Trophoblast cell (in vitro differentiated cells and primary cell): ENCODE measurements at regions not wholly inside any gene's neighbourhood (a gene's known extent, or its start where the extent isn't known, plus 50 kb on each side); places are given as distances from the start of the nearest gene placed in this dataset.

Experiments used
- DNase-seq, 2 donors: peaks; one replicate each; pipeline ENCODE4 v3.0.0-alpha.2; 2016
- H2AFZ ChIP-seq: 2 replicates; pipeline ENCODE4 v1.6.1; 2013; ENCODE audit warnings: low read length, moderate library complexity, mild to moderate bottlenecking; ENCODE audit not compliant: insufficient read depth, poor library complexity
- H2AK5ac ChIP-seq: 2 replicates; pipeline ENCODE4 v1.6.1; 2013; ENCODE audit warnings: mild to moderate bottlenecking, low read length
- H2BK120ac ChIP-seq: 2 replicates; pipeline ENCODE4 v1.6.1; 2013; ENCODE audit warnings: low read length, mild to moderate bottlenecking, moderate library complexity; ENCODE audit not compliant: insufficient read depth, poor library complexity
- H2BK12ac ChIP-seq: 2 replicates; pipeline ENCODE4 v1.6.1; 2013; ENCODE audit warnings: mild to moderate bottlenecking, low read length, moderate library complexity
- H2BK5ac ChIP-seq: 2 replicates; pipeline ENCODE4 v1.6.1; 2013; ENCODE audit warnings: low read length, low read depth, moderate library complexity, mild to moderate bottlenecking; ENCODE audit not compliant: poor library complexity
- H3K14ac ChIP-seq: 2 replicates; pipeline ENCODE4 v1.6.1; 2013; ENCODE audit warnings: mild to moderate bottlenecking, low read length
- H3K18ac ChIP-seq: 2 replicates; pipeline ENCODE4 v1.6.1; 2013; ENCODE audit warnings: mild to moderate bottlenecking, low read length
- H3K23ac ChIP-seq: 2 replicates; pipeline ENCODE4 v1.6.1; 2013; ENCODE audit warnings: low read length
- H3K27ac ChIP-seq: 2 replicates; pipeline ENCODE4 v1.5.1; 2013; ENCODE audit warnings: low read depth, mild to moderate bottlenecking, inconsistent platforms, low read length, moderate library complexity
- H3K27me3 ChIP-seq: 2 replicates; pipeline ENCODE4 v1.6.1; 2013; ENCODE audit warnings: inconsistent platforms, mild to moderate bottlenecking, low read length, moderate library complexity; ENCODE audit not compliant: insufficient read depth
- H3K36me3 ChIP-seq, 2 experiments: 1 replicate in 1 of 2; 2 replicates in 1 of 2; pipeline ENCODE4 v1.6.1; 2013; ENCODE audit warnings: low read length in 2 of 2, mild to moderate bottlenecking in 2 of 2, moderate library complexity in 1 of 2; ENCODE audit not compliant: insufficient read depth in 2 of 2, control insufficient read depth in 1 of 2
- H3K4ac ChIP-seq: 2 replicates; pipeline ENCODE4 v1.6.1; 2013; ENCODE audit warnings: low read depth, mild to moderate bottlenecking, low read length, moderate library complexity
- H3K4me1 ChIP-seq, 2 experiments: 1 replicate in 1 of 2; 2 replicates in 1 of 2; pipeline ENCODE4 v1.6.1; 2013; ENCODE audit warnings: low read length in 2 of 2, mild to moderate bottlenecking in 2 of 2, moderate library complexity in 1 of 2; ENCODE audit not compliant: insufficient read depth in 2 of 2, control insufficient read depth in 1 of 2
- H3K4me2 ChIP-seq: 2 replicates; pipeline ENCODE4 v1.6.1; 2013; ENCODE audit warnings: inconsistent platforms, mild to moderate bottlenecking, low read length, moderate library complexity
- H3K4me3 ChIP-seq: 2 replicates; pipeline ENCODE4 v1.5.1; 2013; ENCODE audit warnings: mild to moderate bottlenecking, low read depth, low read length, inconsistent platforms
- H3K79me1 ChIP-seq: one replicate; pipeline ENCODE4 v1.6.1; 2013; ENCODE audit warnings: low read length
- H3K79me2 ChIP-seq: 2 replicates; pipeline ENCODE4 v1.6.1; 2013; ENCODE audit warnings: low read length, mild to moderate bottlenecking; ENCODE audit not compliant: control insufficient read depth, insufficient read depth, poor library complexity
- H3K9ac ChIP-seq: 2 replicates; pipeline ENCODE4 v1.6.1; 2013; ENCODE audit warnings: mild to moderate bottlenecking, low read length
- H3K9me3 ChIP-seq: 2 replicates; pipeline ENCODE4 v1.6.1; 2013; ENCODE audit warnings: low read depth, mild to moderate bottlenecking, control low read depth, inconsistent platforms, low read length; ENCODE audit not compliant: insufficient read depth
- H4K12ac ChIP-seq: 2 replicates; pipeline ENCODE4 v1.6.1; 2013; ENCODE audit warnings: low read depth, mild to moderate bottlenecking, low read length, moderate library complexity
- H4K8ac ChIP-seq: 2 replicates; pipeline ENCODE4 v1.6.1; 2013; ENCODE audit warnings: low read depth, mild to moderate bottlenecking, low read length, moderate library complexity
- H4K91ac ChIP-seq: one replicate; pipeline ENCODE4 v1.6.1; 2013; ENCODE audit warnings: low read depth, mild to moderate bottlenecking, low read length, moderate library complexity
- WGBS: extraction: QIAGEN DNeasy Blood & Tissue Kit; methylation state at CpG from one replicate; pipeline ENCODE4 v1.1.7; 2013; ENCODE audit warnings: missing lambda C conversion rate; ENCODE audit not compliant: insufficient read length, insufficient coverage; ENCODE audit errors: extremely low coverage; 5-methylcytosine and 5-hydroxymethylcytosine counted together

DNA sequence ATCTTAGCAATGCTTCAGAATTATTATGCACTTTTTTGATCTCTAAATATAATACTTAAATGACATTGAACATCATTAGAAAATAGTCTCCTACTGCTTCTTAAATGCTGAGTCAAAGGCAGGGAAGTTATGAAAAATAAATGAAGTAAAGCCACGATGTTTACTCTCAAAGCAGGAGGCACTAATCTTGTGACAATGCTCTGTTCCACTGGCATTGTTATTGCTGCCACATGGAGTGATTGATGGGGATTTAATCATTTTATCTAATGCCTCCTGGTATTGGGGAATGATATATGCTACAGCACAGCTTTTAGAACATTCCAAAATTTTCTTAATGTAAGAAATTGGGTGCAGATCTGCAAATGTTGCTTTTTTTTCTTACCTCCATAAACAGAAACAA is 1655.4 kb upstream of the NUDT12 start:
- Histone ChIP-seq H4K12ac (no peak overlapping the region), H3K14ac (no peak overlapping the region), H2BK5ac (no peak overlapping the region), H3K23ac (no peak overlapping the region), H2AK5ac (no peak overlapping the region), H3K4me1 (no peaks in the 10 kb centered on the region), H3K79me2 (no peaks in the 10 kb centered on the region), H3K36me3 (no peaks in the 10 kb centered on the region), H2BK12ac (no peak overlapping the region), H3K4me2 (no peak overlapping the region), H3K4me3 (no peak overlapping the region), H4K8ac (no peak overlapping the region), H4K91ac (no peak overlapping the region), H3K9ac (no peak overlapping the region), H3K27me3 (no peaks in the 10 kb centered on the region), H3K4ac (no peak overlapping the region), H2BK120ac (no peak overlapping the region), H3K9me3 (no peaks in the 10 kb centered on the region), H3K79me1 (no peaks in the 10 kb centered on the region), H3K27ac (no peak overlapping the region), H3K18ac (no peak overlapping the region), H2AFZ (no peak overlapping the region)
- WGBS: no CpG with 5 or more reads among the region's 1 CpG
- DNase-seq: no peak

DNA sequence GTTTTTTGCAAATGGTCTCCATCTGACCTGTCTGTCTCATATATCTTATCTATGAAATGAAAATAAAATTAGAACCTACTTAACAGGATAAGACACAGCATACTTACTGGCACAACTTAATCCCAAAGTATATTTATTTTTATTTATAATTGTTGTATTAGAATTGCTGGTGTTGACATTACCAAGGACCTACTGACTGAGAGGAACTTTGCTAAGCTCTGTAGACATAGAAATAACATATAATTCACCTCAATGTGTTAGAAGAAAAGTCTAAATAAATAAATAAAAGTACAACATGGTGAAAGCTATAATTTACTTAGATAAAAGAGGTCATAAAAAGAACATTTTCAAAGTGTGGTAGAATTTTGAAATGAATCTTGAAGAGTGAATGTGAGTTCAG is 1650.5 kb upstream of the NUDT12 start:
- Histone ChIP-seq H2BK120ac (no peak overlapping the region), H2AFZ (no peak overlapping the region), H3K23ac (no peak overlapping the region), H3K4me3 (no peak overlapping the region), H4K8ac (no peak overlapping the region), H3K79me2 (no peaks in the 10 kb centered on the region), H3K14ac (no peak overlapping the region), H3K27ac (no peak overlapping the region), H3K9me3 (no peaks in the 10 kb centered on the region), H3K4me1 (no peaks in the 10 kb centered on the region), H3K27me3 (no peaks in the 10 kb centered on the region), H3K36me3 (no peaks in the 10 kb centered on the region), H4K12ac (no peak overlapping the region), H3K4ac (no peak overlapping the region), H3K79me1 (no peaks in the 10 kb centered on the region), H2BK12ac (no peak overlapping the region), H4K91ac (no peak overlapping the region), H3K9ac (no peak overlapping the region), H3K4me2 (no peak overlapping the region), H2AK5ac (no peak overlapping the region), H2BK5ac (no peak overlapping the region), H3K18ac (no peak overlapping the region)
- DNase-seq: no peak

DNA sequence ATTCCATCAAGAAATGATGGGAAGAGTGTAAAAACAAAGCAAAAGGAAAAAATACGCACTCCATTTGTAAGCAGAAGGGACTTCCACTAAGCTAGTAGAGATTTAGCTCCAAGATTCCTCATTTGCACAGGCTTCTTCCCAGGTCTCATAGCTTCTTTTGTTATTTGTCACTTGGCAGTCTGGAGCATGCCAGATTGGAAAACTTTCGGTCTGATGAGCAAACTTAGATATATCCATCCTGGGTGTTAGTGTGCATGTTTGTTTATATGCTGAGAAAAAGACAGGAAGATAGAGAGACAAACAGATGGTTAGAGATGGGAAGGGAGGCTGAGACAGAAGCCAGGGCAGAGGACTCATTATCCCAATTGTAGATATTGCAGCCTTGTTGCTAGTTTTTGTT is 1644.5 kb upstream of the NUDT12 start:
- Histone ChIP-seq H3K4me3 (no peak overlapping the region), H3K18ac (no peak overlapping the region), H3K14ac (no peak overlapping the region), H2BK120ac (no peak overlapping the region), H3K4me1 (no peaks in the 10 kb centered on the region), H3K79me1 (no peaks in the 10 kb centered on the region), H3K4me2 (no peak overlapping the region), H2BK5ac (no peak overlapping the region), H2BK12ac (no peak overlapping the region), H4K91ac (no peak overlapping the region), H3K9me3 (no peaks in the 10 kb centered on the region), H3K4ac (no peak overlapping the region), H2AK5ac (no peak overlapping the region), H4K12ac (no peak overlapping the region), H3K27ac (no peak overlapping the region), H3K23ac (no peak overlapping the region), H4K8ac (no peak overlapping the region), H3K9ac (no peak overlapping the region), H3K36me3 (no peaks in the 10 kb centered on the region), H2AFZ (no peak overlapping the region), H3K79me2 (no peaks in the 10 kb centered on the region), H3K27me3 (no peaks in the 10 kb centered on the region)
- no CpG with 5 or more reads among the region's 2 CpGs for WGBS
- no peak for DNase-seq

GRCh38 chr5:105197531-105197930 is 1634.9 kb upstream of the NUDT12 start:
- no peak overlapping the region for H2AK5ac ChIP-seq
- H2BK5ac ChIP-seq: no peak overlapping the region
- no peaks in the 10 kb centered on the region for H3K27me3 ChIP-seq
- H4K12ac ChIP-seq: no peak overlapping the region
- no peak overlapping the region for H3K9ac ChIP-seq
- no peak overlapping the region for H4K8ac ChIP-seq
- no peak overlapping the region for H3K4ac ChIP-seq
- H3K14ac ChIP-seq: no peak overlapping the region
- H3K27ac ChIP-seq: no peak overlapping the region
- H3K79me1 ChIP-seq: no peaks in the 10 kb centered on the region
- H4K91ac ChIP-seq: no peak overlapping the region
- no peaks in the 10 kb centered on the region for H3K36me3 ChIP-seq
- no peak overlapping the region for H3K18ac ChIP-seq
- H3K4me3 ChIP-seq: no peak overlapping the region
- no peaks in the 10 kb centered on the region for H3K79me2 ChIP-seq
- no peak overlapping the region for H2BK12ac ChIP-seq
- WGBS: no CpG with 5 or more reads among the region's 3 CpGs
- H3K23ac ChIP-seq: no peak overlapping the region
- no peaks in the 10 kb centered on the region for H3K4me1 ChIP-seq
- DNase-seq: no peak
- H3K4me2 ChIP-seq: no peak overlapping the region
- H3K9me3 ChIP-seq: no peaks in the 10 kb centered on the region
- no peak overlapping the region for H2BK120ac ChIP-seq
- no peak overlapping the region for H2AFZ ChIP-seq

- Histone ChIP-seq H3K18ac (no peak overlapping the region), H3K9me3 (no peaks in the 10 kb centered on the region)
Measured at GRCh38 chr5:105195765-105196164, 1633.2 kb upstream of the NUDT12 start.

More at GRCh38 chr5:105195765-105196164, 1633.2 kb upstream of the NUDT12 start:
- H4K8ac ChIP-seq: no peak overlapping the region
- H3K27me3 ChIP-seq: no peaks in the 10 kb centered on the region
- no peak overlapping the region for H3K4me2 ChIP-seq
- DNase-seq: no peak
- no peak overlapping the region for H4K91ac ChIP-seq
- H3K79me2 ChIP-seq: no peaks in the 10 kb centered on the region
- no peak overlapping the region for H2BK120ac ChIP-seq
- H3K79me1 ChIP-seq: no peaks in the 10 kb centered on the region
- no peak overlapping the region for H3K27ac ChIP-seq
- no peak overlapping the region for H3K4ac ChIP-seq
- H2BK12ac ChIP-seq: no peak overlapping the region
- H3K14ac ChIP-seq: no peak overlapping the region
- H3K36me3 ChIP-seq: no peaks in the 10 kb centered on the region
- no peak overlapping the region for H3K23ac ChIP-seq
- no peak overlapping the region for H2AFZ ChIP-seq
- H3K4me3 ChIP-seq: no peak overlapping the region
- H2BK5ac ChIP-seq: no peak overlapping the region
- no peak overlapping the region for H3K9ac ChIP-seq
- H4K12ac ChIP-seq: no peak overlapping the region
- H3K4me1 ChIP-seq: no peaks in the 10 kb centered on the region
- no peak overlapping the region for H2AK5ac ChIP-seq
